SK-N-SH (cell line): ENCODE measurements at regions not wholly inside any gene's neighbourhood (a gene's known extent, or its start where the extent isn't known, plus 50 kb on each side); places are given as distances from the start of the nearest gene placed in this dataset.

Experiments
- CTCF ChIA-PET: fragments of 300-600, 350-600 bp; formaldehyde crosslinking; extraction: SDS; loops from one replicate; lab custom pipeline; 2021; lab: Yijun Ruan, JAX
- POLR2A ChIA-PET: fragments of 350-600 bp; sonication (Branson Sonifier 250); formaldehyde crosslinking; extraction: SDS; loops from one replicate; lab custom pipeline; 2020; ENCODE audit warnings: antibody characterized with exemption, inconsistent platforms; lab: Yijun Ruan, JAX
- DNase-seq: peaks from one replicate; pipeline ENCODE4 v3.0.0; 2012
- H2AFZ ChIP-seq: fragments of 200-600 bp; sonication (generic); 2 replicates; pipeline ENCODE4 v1.8.1; 2016; ENCODE audit warnings: antibody characterized with exemption, mild to moderate bottlenecking, low read depth
- H3F3A ChIP-seq: fragments of 200-600 bp; sonication (generic); replicated peaks from 2 replicates; pipeline ENCODE3; 2016; ENCODE audit warnings: antibody characterized with exemption, mild to moderate bottlenecking; ENCODE audit not compliant: insufficient read depth
- H3K27ac ChIP-seq, 2 experiments: fragments of 200-500 bp in 1 of 2; fragments of 200-600 bp in 1 of 2; sonication (Bioruptor generic) in 1 of 2; sonication (generic), shearing (Covaris generic) in 1 of 2; 2 replicates each; pipeline versions ENCODE4 v1.5.1 to v1.6.1; 2014 to 2016; ENCODE audit warnings: low read depth in 2 of 2, inconsistent platforms in 1 of 2, low read length in 1 of 2, mild to moderate bottlenecking in 1 of 2, mixed read lengths in 1 of 2
- H3K27me3 ChIP-seq: fragments of 200-600 bp; sonication (generic), shearing (Covaris generic); 2 replicates; pipeline ENCODE4 v1.6.1; 2016; ENCODE audit warnings: mixed run types; ENCODE audit not compliant: insufficient read depth
- H3K36me3 ChIP-seq, 2 experiments: fragments of 200-500 bp in 1 of 2; fragments of 200-600 bp in 1 of 2; sonication (Bioruptor generic) in 1 of 2; sonication (generic) in 1 of 2; replicated peaks in 1 of 2; 2 replicates each; pipeline versions ENCODE3 to v1.5.1; 2014 to 2016; ENCODE audit warnings: low read length in 1 of 2, mild to moderate bottlenecking in 1 of 2; ENCODE audit not compliant: insufficient read depth in 2 of 2, control insufficient read depth in 1 of 2
- H3K4me1 ChIP-seq, 2 experiments: fragments of 200-500 bp in 1 of 2; fragments of 200-600 bp in 1 of 2; sonication (Bioruptor generic) in 1 of 2; sonication (generic), shearing (Covaris generic) in 1 of 2; 2 replicates each; pipeline versions ENCODE4 v1.5.1 to v1.6.1; 2014 to 2016; ENCODE audit warnings: low read depth in 1 of 2, low read length in 1 of 2, mixed run types in 1 of 2; ENCODE audit not compliant: insufficient read depth in 2 of 2, control insufficient read depth in 1 of 2
- H3K4me2 ChIP-seq: fragments of 200-600 bp; sonication (generic), shearing (Covaris generic); 2 replicates; pipeline ENCODE4 v1.6.1; 2017; ENCODE audit warnings: mixed run types
- H3K4me3 ChIP-seq, 2 experiments: fragments of 200-500 bp in 1 of 2; fragments of 200-600 bp in 1 of 2; sonication (Bioruptor generic) in 1 of 2; sonication (generic), shearing (Covaris generic) in 1 of 2; 2 replicates each; pipeline versions ENCODE4 v1.5.1 to v1.8.1; 2014 to 2016; ENCODE audit warnings: low read depth in 2 of 2, inconsistent platforms in 1 of 2, low read length in 1 of 2, mild to moderate bottlenecking in 1 of 2, mixed read lengths in 1 of 2, moderate library complexity in 1 of 2
- H3K79me2 ChIP-seq: fragments of 200-600 bp; sonication (generic); 2 replicates; pipeline ENCODE4 v1.8.1; 2017; ENCODE audit warnings: mild to moderate bottlenecking; ENCODE audit not compliant: insufficient read depth
- H3K9ac ChIP-seq: fragments of 200-600 bp; sonication (generic); 2 replicates; pipeline ENCODE4 v1.6.1; 2017; ENCODE audit warnings: mixed run types
- H3K9me2 ChIP-seq: fragments of 200-600 bp; sonication (generic); 2 replicates; pipeline ENCODE4 v1.6.1; 2017; ENCODE audit warnings: mixed run types
- H3K9me3 ChIP-seq: fragments of 200-600 bp; sonication (generic); 2 replicates; pipeline ENCODE4 v1.6.1; 2017; ENCODE audit warnings: mixed run types, mild to moderate bottlenecking, moderate library complexity
- H4K20me1 ChIP-seq: fragments of 200-600 bp; sonication (generic); 2 replicates; pipeline ENCODE4 v1.6.1; 2017; ENCODE audit warnings: mild to moderate bottlenecking, mixed run types; ENCODE audit not compliant: insufficient read depth
- CHD2 ChIP-seq: fragments of 150-350 bp; IDR thresholded peaks from 2 replicates; pipeline ENCODE4 v1.6.1; 2018; ENCODE audit warnings: low read length; ENCODE audit not compliant: partially characterized antibody
- CTCF ChIP-seq: fragments of 200-600 bp; sonication (generic); IDR thresholded peaks from 2 replicates; pipeline ENCODE4 v1.6.1; 2017; ENCODE audit warnings: antibody characterized with exemption, mild to moderate bottlenecking, moderate library complexity
- ELF1 ChIP-seq: IDR thresholded peaks from 2 replicates; pipeline ENCODE4 v1.4.0; 2012
- EZH2phosphoT487 ChIP-seq: fragments of 200-600 bp; sonication (generic); IDR thresholded peaks from 2 replicates; pipeline ENCODE4 v1.6.1; 2017; ENCODE audit warnings: low read depth, mixed run types, mild to moderate bottlenecking, antibody characterized with exemption, moderate library complexity, borderline replicate concordance
- GABPA ChIP-seq: IDR thresholded peaks from 2 replicates; pipeline ENCODE4 v1.4.0; 2012; ENCODE audit warnings: low read depth, mild to moderate bottlenecking
- GATA2 ChIP-seq: sonication (generic); formaldehyde crosslinking; IDR thresholded peaks from 2 replicates; pipeline ENCODE4 v1.5.0; 2020; ENCODE audit warnings: mild to moderate bottlenecking, missing genetic modification reagents
- JUND ChIP-seq: IDR thresholded peaks from 2 replicates; pipeline ENCODE4 v1.4.0; 2012
- MXI1 ChIP-seq: IDR thresholded peaks from 2 replicates; pipeline ENCODE4 v1.6.1; 2012; ENCODE audit warnings: mild to moderate bottlenecking, low read depth, low read length, improper control_type of control experiment
- PBX3 ChIP-seq: IDR thresholded peaks from 2 replicates; pipeline ENCODE4; 2012
- RCOR1 ChIP-seq: fragments of 150-350 bp; IDR thresholded peaks from 2 replicates; pipeline ENCODE4 v1.6.1; 2017; ENCODE audit warnings: antibody characterized with exemption, low read length
- RFX5 ChIP-seq: IDR thresholded peaks from 2 replicates; pipeline ENCODE4 v1.6.1; 2012; ENCODE audit warnings: mild to moderate bottlenecking, improper control_type of control experiment, low read length
- SMC3 ChIP-seq: IDR thresholded peaks from 2 replicates; pipeline ENCODE4 v1.6.1; 2012; ENCODE audit warnings: low read depth, low read length, improper control_type of control experiment
- USF1 ChIP-seq: IDR thresholded peaks from 2 replicates; pipeline ENCODE4 v1.4.0; 2012; ENCODE audit warnings: low read depth, borderline replicate concordance
- WGBS: methylation state at CpG from one replicate; pipeline ENCODE4 v1.1.6; 2017; ENCODE audit warnings: low lambda C conversion rate; 5-methylcytosine and 5-hydroxymethylcytosine counted together

- 69% methylated on average over 5 of the region's 5 CpGs for WGBS
- Histone ChIP-seq H3K4me3 (no peak overlapping the region), H3K79me2 (no peaks in the 10 kb centered on the region), H3K9me2 (no peaks in the 10 kb centered on the region), H3K4me1 (peaks cover 0 to 30% of the 10 kb centered on the region in 2 experiments; a peak in 2 of 4 replicates), H3K27ac (peak overlapping the region in 1 of 2 experiments; percentile 58; a peak in 1 of 4 replicates), H3F3A (no peaks in the 10 kb centered on the region), H4K20me1 (no peaks in the 10 kb centered on the region), H3K9me3 (no peaks in the 10 kb centered on the region), H3K36me3 (no peaks in the 10 kb centered on the region), H3K9ac (no peak overlapping the region), H3K27me3 (no peaks in the 10 kb centered on the region), H2AFZ (no peak overlapping the region), H3K4me2 (no peak overlapping the region)
- CTCF ChIA-PET, result interaction anchor here (1.3 kb wide), 1 partner anchor 365 kb away, joined by 3 read pairs; no protein-coding TSS in a partner anchor
- no peak for TF ChIP-seq PBX3
- TF ChIP-seq GATA2, result peak; percentile 52
- no peak for TF ChIP-seq MXI1
- TF ChIP-seq CHD2, result peak; percentile 24
- no peak for DNase-seq
- POLR2A ChIA-PET, result no interaction called here
Measured at GRCh38 chr5:74478328-74478727, 162.2 kb downstream of the ENC1 start.

- H3K4me1 ChIP-seq, result peaks cover 0 to 27% of the 10 kb centered on the region in 2 experiments; a peak in 2 of 4 replicates
- H3K79me2 ChIP-seq, result no peaks in the 10 kb centered on the region
- H3K4me2 ChIP-seq, result no peak overlapping the region
- no peaks in the 10 kb centered on the region for H3K36me3 ChIP-seq
- no peak for DNase-seq
- H3K9me2 ChIP-seq, result no peaks in the 10 kb centered on the region
- no peaks in the 10 kb centered on the region for H3K9me3 ChIP-seq
- no peak overlapping the region for H2AFZ ChIP-seq
- H3K4me3 ChIP-seq, result no peak overlapping the region
- H3F3A ChIP-seq, result no peaks in the 10 kb centered on the region
- 95% methylated on average over 11 of the region's 12 CpGs for WGBS
- no peak overlapping the region for H3K9ac ChIP-seq
- H4K20me1 ChIP-seq, result no peaks in the 10 kb centered on the region
- H3K27ac ChIP-seq, result peak overlapping the region in 1 of 2 experiments; percentile 72; a peak in 1 of 4 replicates
- ChIA-PET POLR2A (no interaction called here), CTCF (interaction anchor here (1.3 kb wide), 1 partner anchor 364 kb away, joined by 3 read pairs; no protein-coding TSS in a partner anchor)
- no peaks in the 10 kb centered on the region for H3K27me3 ChIP-seq
- TF ChIP-seq RFX5 (no peak), ELF1 (no peak), MXI1 (no peak), RCOR1 (no peak), JUND (no peak), CTCF (no peak), GABPA (no peak), EZH2phosphoT487 (no peak), SMC3 (no peak), USF1 (no peak)
Measured at GRCh38 chr5:74477761-74478160, 162.8 kb downstream of the ENC1 start.
